ENCODE measurements at regions not wholly inside any gene's neighbourhood (a gene's known extent, or its start where the extent isn't known, plus 50 kb on each side); places are given as distances from the start of the nearest gene placed in this dataset.
A peak's percentile ranks its signal among the peaks of the same experiment; 100 is the strongest.

- peaks cover 5 to 11% of the 10 kb centered on the region in 2 donors for H3K27me3 Mint-ChIP-seq
- no peak for DNase-seq
- no peak overlapping the region for H3K4me3 Mint-ChIP-seq
- Histone ChIP-seq H3K27ac (ENCODE audit: low read depth, low read length) (no peak overlapping the region), H3K27me3 (ENCODE audit: insufficient read depth, low read length, poor library complexity, severe bottlenecking) (no peaks in the 10 kb centered on the region), H3K4me1 (ENCODE audit: insufficient read depth, low read length) (no peaks in the 10 kb centered on the region), H3K36me3 (ENCODE audit: insufficient read depth, low read length) (no peaks in the 10 kb centered on the region), H3K9me3 (ENCODE audit: low read length) (no peaks in the 10 kb centered on the region), H3K4me3 (ENCODE audit: low read length) (no peak overlapping the region)
- ChIA-PET POLR2A (no interaction called here), CTCF (no interaction called here)
- H3K36me3 Mint-ChIP-seq = no peaks in the 10 kb centered on the region
- H3K27ac Mint-ChIP-seq = no peak overlapping the region
- H3K4me1 Mint-ChIP-seq = no peaks in the 10 kb centered on the region
- H3K9me3 Mint-ChIP-seq = peaks cover 0 to 2% (median 0%) of the 10 kb centered on the region in 5 donors
These were observed 79.6 kb downstream of the FOXL1 start for GRCh38 chr16:86657972-86658371.

- peaks cover 5 to 11% of the 10 kb centered on the region in 2 donors for H3K27me3 Mint-ChIP-seq
- peaks cover 5% of the 10 kb centered on the region for H3K4me1 ChIP-seq (ENCODE audit: insufficient read depth, low read length)
- ChIA-PET CTCF (no interaction called here), POLR2A (no interaction called here)
- no peak overlapping the region for H3K27ac Mint-ChIP-seq
- H3K4me3 ChIP-seq (ENCODE audit: low read length) = no peak overlapping the region
- DNase-seq = no peak
- no peaks in the 10 kb centered on the region for H3K36me3 ChIP-seq (ENCODE audit: insufficient read depth, low read length)
- no peaks in the 10 kb centered on the region for H3K27me3 ChIP-seq (ENCODE audit: insufficient read depth, low read length, poor library complexity, severe bottlenecking)
- no peak overlapping the region for H3K27ac ChIP-seq (ENCODE audit: low read depth, low read length)
- H3K9me3 ChIP-seq (ENCODE audit: low read length) = no peaks in the 10 kb centered on the region
- H3K9me3 Mint-ChIP-seq = no peaks in the 10 kb centered on the region
- H3K4me3 Mint-ChIP-seq = no peak overlapping the region
- no peaks in the 10 kb centered on the region for H3K36me3 Mint-ChIP-seq
- H3K4me1 Mint-ChIP-seq = peaks cover 9 to 13% (median 10%) of the 10 kb centered on the region in 3 donors
These were observed 82.3 kb downstream of the FOXL1 start for GRCh38 chr16:86660623-86661022.

- ChIA-PET POLR2A (no interaction called here), CTCF (no interaction called here)
- H3K4me1 ChIP-seq (ENCODE audit: insufficient read depth, low read length) = peaks cover 5% of the 10 kb centered on the region
These were observed 83.4 kb downstream of the FOXL1 start for GRCh38 chr16:86661706-86662105.

GRCh38 chr16:86662195-86662594 lies 83.8 kb downstream of the FOXL1 start:
- H3K9me3 Mint-ChIP-seq = no peaks in the 10 kb centered on the region
- no peak overlapping the region for H3K27ac Mint-ChIP-seq
- ChIA-PET CTCF (no interaction called here), POLR2A (no interaction called here)
- no peaks in the 10 kb centered on the region for H3K9me3 ChIP-seq (ENCODE audit: low read length)
- no peak overlapping the region for H3K4me3 Mint-ChIP-seq
- peaks cover 9 to 13% (median 10%) of the 10 kb centered on the region in 3 donors for H3K4me1 Mint-ChIP-seq
- H3K4me3 ChIP-seq (ENCODE audit: low read length) = no peak overlapping the region
- H3K27me3 ChIP-seq (ENCODE audit: insufficient read depth, low read length, poor library complexity, severe bottlenecking) = no peaks in the 10 kb centered on the region
- no peak for DNase-seq
- no peak overlapping the region for H3K27ac ChIP-seq (ENCODE audit: low read depth, low read length)
- H3K4me1 ChIP-seq (ENCODE audit: insufficient read depth, low read length) = peaks cover 5% of the 10 kb centered on the region
- peaks cover 5 to 11% of the 10 kb centered on the region in 2 donors for H3K27me3 Mint-ChIP-seq
- H3K36me3 ChIP-seq (ENCODE audit: insufficient read depth, low read length) = no peaks in the 10 kb centered on the region
- H3K36me3 Mint-ChIP-seq = no peaks in the 10 kb centered on the region

More at GRCh38 chr16:86661706-86662105, 83.4 kb downstream of the FOXL1 start:
- no peak for DNase-seq
- Mint-ChIP-seq H3K4me1 (peaks cover 9 to 13% (median 10%) of the 10 kb centered on the region in 3 donors), H3K36me3 (no peaks in the 10 kb centered on the region), H3K27me3 (peaks cover 5 to 11% of the 10 kb centered on the region in 2 donors), H3K27ac (no peak overlapping the region), H3K9me3 (no peaks in the 10 kb centered on the region), H3K4me3 (no peak overlapping the region)
- Histone ChIP-seq H3K27ac (ENCODE audit: low read depth, low read length) (no peak overlapping the region), H3K4me3 (ENCODE audit: low read length) (no peak overlapping the region), H3K9me3 (ENCODE audit: low read length) (no peaks in the 10 kb centered on the region), H3K27me3 (ENCODE audit: insufficient read depth, low read length, poor library complexity, severe bottlenecking) (no peaks in the 10 kb centered on the region), H3K36me3 (ENCODE audit: insufficient read depth, low read length) (no peaks in the 10 kb centered on the region)

GRCh38 chr16:86662740-86663139 lies 84.4 kb downstream of the FOXL1 start:
- H3K9me3 Mint-ChIP-seq = no peaks in the 10 kb centered on the region
- POLR2A ChIA-PET = no interaction called here
- H3K4me1 ChIP-seq (ENCODE audit: insufficient read depth, low read length) = peaks cover 5% of the 10 kb centered on the region

GRCh38 chr16:86663685-86664521 lies 85.6 kb downstream of the FOXL1 start:
- Mint-ChIP-seq H3K27ac (peak overlapping the region in 3 of 8 donors; percentile 3 to 36 (median 30)), H3K4me1 (peaks cover 9 to 13% (median 10%) of the 10 kb centered on the region in 3 donors), H3K27me3 (peaks cover 6 to 7% of the 10 kb centered on the region in 2 donors), H3K4me3 (no peak overlapping the region), H3K36me3 (no peaks in the 10 kb centered on the region), H3K9me3 (no peaks in the 10 kb centered on the region)
- no peak overlapping the region for H3K4me3 ChIP-seq (ENCODE audit: low read length)
- no peak for DNase-seq
- POLR2A ChIA-PET = no interaction called here
- CTCF ChIA-PET = no interaction called here
- H3K4me1 ChIP-seq (ENCODE audit: insufficient read depth, low read length) = peaks cover 5% of the 10 kb centered on the region
- H3K27ac ChIP-seq (ENCODE audit: low read depth, low read length) = no peak overlapping the region
- no peaks in the 10 kb centered on the region for H3K9me3 ChIP-seq (ENCODE audit: low read length)
- no peaks in the 10 kb centered on the region for H3K27me3 ChIP-seq (ENCODE audit: insufficient read depth, low read length, poor library complexity, severe bottlenecking)
- H3K36me3 ChIP-seq (ENCODE audit: insufficient read depth, low read length) = no peaks in the 10 kb centered on the region

More at GRCh38 chr16:86662740-86663139, 84.4 kb downstream of the FOXL1 start:
- Histone ChIP-seq H3K27me3 (ENCODE audit: insufficient read depth, low read length, poor library complexity, severe bottlenecking) (no peaks in the 10 kb centered on the region), H3K9me3 (ENCODE audit: low read length) (no peaks in the 10 kb centered on the region), H3K4me3 (ENCODE audit: low read length) (no peak overlapping the region), H3K36me3 (ENCODE audit: insufficient read depth, low read length) (no peaks in the 10 kb centered on the region), H3K27ac (ENCODE audit: low read depth, low read length) (no peak overlapping the region)
- DNase-seq = no peak
- no peak overlapping the region for H3K4me3 Mint-ChIP-seq
- H3K4me1 Mint-ChIP-seq = peaks cover 9 to 13% (median 10%) of the 10 kb centered on the region in 3 donors
- CTCF ChIA-PET = no interaction called here
- no peak overlapping the region for H3K27ac Mint-ChIP-seq
- no peaks in the 10 kb centered on the region for H3K36me3 Mint-ChIP-seq
- peaks cover 5 to 11% of the 10 kb centered on the region in 2 donors for H3K27me3 Mint-ChIP-seq

GRCh38 chr16:86664522-86665318 lies 86.4 kb downstream of the FOXL1 start:
- Mint-ChIP-seq H3K4me1 (peaks cover 9 to 13% (median 10%) of the 10 kb centered on the region in 3 donors), H3K27me3 (peaks cover 2 to 7% of the 10 kb centered on the region in 2 donors), H3K4me3 (peak overlapping the region in 3 of 7 donors; percentile 1 to 41 (median 6)), H3K27ac (peak overlapping the region in 5 of 8 donors; percentile 3 to 64 (median 51)), H3K9me3 (no peaks in the 10 kb centered on the region), H3K36me3 (no peaks in the 10 kb centered on the region)
- H3K4me1 ChIP-seq (ENCODE audit: insufficient read depth, low read length) = peaks cover 5% of the 10 kb centered on the region
- ChIA-PET POLR2A (no interaction called here), CTCF (no interaction called here)
- H3K9me3 ChIP-seq (ENCODE audit: low read length) = no peaks in the 10 kb centered on the region
- no peak overlapping the region for H3K4me3 ChIP-seq (ENCODE audit: low read length)
- H3K27ac ChIP-seq (ENCODE audit: low read depth, low read length) = no peak overlapping the region
- no peaks in the 10 kb centered on the region for H3K36me3 ChIP-seq (ENCODE audit: insufficient read depth, low read length)
- no peaks in the 10 kb centered on the region for H3K27me3 ChIP-seq (ENCODE audit: insufficient read depth, low read length, poor library complexity, severe bottlenecking)
- DNase-seq = peak in 2 of 5 donors; percentile 6 to 7

- Mint-ChIP-seq H3K27ac (no peak overlapping the region), H3K36me3 (no peaks in the 10 kb centered on the region), H3K4me3 (no peak overlapping the region), H3K9me3 (no peaks in the 10 kb centered on the region), H3K27me3 (peaks cover 2 to 7% of the 10 kb centered on the region in 2 donors), H3K4me1 (peaks cover 9 to 13% (median 10%) of the 10 kb centered on the region in 3 donors)
- Histone ChIP-seq H3K4me1 (ENCODE audit: insufficient read depth, low read length) (peaks cover 5% of the 10 kb centered on the region), H3K27ac (ENCODE audit: low read depth, low read length) (no peak overlapping the region), H3K4me3 (ENCODE audit: low read length) (no peak overlapping the region), H3K9me3 (ENCODE audit: low read length) (no peaks in the 10 kb centered on the region), H3K27me3 (ENCODE audit: insufficient read depth, low read length, poor library complexity, severe bottlenecking) (no peaks in the 10 kb centered on the region), H3K36me3 (ENCODE audit: insufficient read depth, low read length) (no peaks in the 10 kb centered on the region)
- ChIA-PET CTCF (no interaction called here), POLR2A (no interaction called here)
- DNase-seq = no peak
These were observed 86.9 kb downstream of the FOXL1 start for GRCh38 chr16:86665319-86665675.
